Skeletal muscle tissue (tissue), 3 donors: ENCODE measurements at regions not wholly inside any gene's neighbourhood (a gene's known extent, or its start where the extent isn't known, plus 50 kb on each side); places are given as distances from the start of the nearest gene placed in this dataset.
"Not testable (repeated sequence)": the region's sequence is repeated elsewhere in the genome, so short reads cannot be mapped to it uniquely, and the experiment has no call there.

Experiments
- H3K27ac ChIP-seq: one replicate; pipeline ENCODE4 v1.7.0; 2013; ENCODE audit warnings: mild to moderate bottlenecking, low read depth, low read length, inconsistent platforms
- H3K27me3 ChIP-seq, 3 donors: one replicate each; pipeline ENCODE4 v1.7.0; 2013; ENCODE audit warnings: low read length in 3 of 3; ENCODE audit not compliant: control insufficient read depth in 3 of 3, insufficient read depth in 3 of 3
- H3K36me3 ChIP-seq, 3 donors: one replicate each; pipeline ENCODE4 v1.7.0; 2013; ENCODE audit warnings: low read length in 3 of 3; ENCODE audit not compliant: control insufficient read depth in 3 of 3, insufficient read depth in 3 of 3
- H3K4me1 ChIP-seq, 3 donors: one replicate each; pipeline ENCODE4 v1.7.0; 2013; ENCODE audit warnings: low read length in 3 of 3, mild to moderate bottlenecking in 3 of 3; ENCODE audit not compliant: control insufficient read depth in 3 of 3, insufficient read depth in 3 of 3
- H3K4me3 ChIP-seq, 3 donors: one replicate each; pipeline ENCODE4 v1.7.0; 2013; ENCODE audit warnings: low read length in 3 of 3
- H3K9ac ChIP-seq, 3 donors: one replicate each; pipeline ENCODE4 v1.7.0; 2013; ENCODE audit warnings: low read length in 3 of 3, mild to moderate bottlenecking in 3 of 3, moderate library complexity in 2 of 3, low read depth in 1 of 3
- H3K9me3 ChIP-seq, 3 donors: one replicate each; pipeline ENCODE4 v1.7.0; 2013; ENCODE audit warnings: low read length in 3 of 3; ENCODE audit not compliant: control insufficient read depth in 3 of 3
- donor health status: Osteomylitis.

DNA sequence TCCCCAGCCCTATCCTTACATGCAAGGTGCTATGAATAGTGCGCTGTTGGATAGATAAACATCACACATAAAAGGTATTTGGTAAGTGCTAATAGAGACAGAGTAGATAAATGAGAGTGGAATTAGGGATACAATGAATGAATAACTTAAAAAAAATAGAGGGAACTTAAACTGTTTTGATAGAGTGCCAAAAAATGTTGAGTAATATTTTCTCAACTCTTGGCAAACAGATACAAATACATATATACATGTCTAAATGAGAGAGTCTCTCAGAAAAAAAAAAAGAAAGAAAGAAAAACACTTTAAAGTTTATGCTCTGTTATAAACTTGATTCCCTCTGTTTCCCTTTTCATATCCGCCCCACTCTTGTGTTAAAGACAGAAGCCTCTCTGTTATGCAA lies 667.4 kb downstream of the ROBO2 start:
- Histone ChIP-seq H3K4me3 (no peak overlapping the region), H3K4me1 (no peaks in the 10 kb centered on the region), H3K27ac (no peak overlapping the region), H3K36me3 (no peaks in the 10 kb centered on the region), H3K27me3 (no peaks in the 10 kb centered on the region), H3K9ac (no peak overlapping the region), H3K9me3 (no peaks in the 10 kb centered on the region)

DNA sequence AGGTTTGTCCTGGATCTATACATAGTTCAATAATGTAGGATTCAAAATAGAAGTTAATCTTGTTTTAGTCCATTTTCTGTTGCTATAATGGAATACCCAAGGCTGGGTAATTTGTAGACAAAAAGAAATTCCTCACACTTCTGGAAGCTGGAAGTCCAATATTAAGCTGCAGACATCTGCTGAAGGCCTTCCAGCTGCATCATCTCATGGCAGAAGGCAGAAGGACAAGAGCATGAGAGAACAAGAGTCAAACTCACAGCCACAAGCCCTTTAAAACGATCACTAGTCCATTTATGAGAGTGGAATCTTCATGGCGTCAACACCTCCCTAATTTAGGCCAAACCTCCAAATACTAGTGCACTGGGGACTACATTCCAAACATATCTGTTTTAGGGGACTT lies 669.3 kb downstream of the ROBO2 start:
- Histone ChIP-seq H3K9me3 (no peaks in the 10 kb centered on the region), H3K27ac (no peak overlapping the region), H3K9ac (no peak overlapping the region), H3K36me3 (no peaks in the 10 kb centered on the region), H3K4me1 (no peaks in the 10 kb centered on the region), H3K27me3 (no peaks in the 10 kb centered on the region), H3K4me3 (no peak overlapping the region)

DNA sequence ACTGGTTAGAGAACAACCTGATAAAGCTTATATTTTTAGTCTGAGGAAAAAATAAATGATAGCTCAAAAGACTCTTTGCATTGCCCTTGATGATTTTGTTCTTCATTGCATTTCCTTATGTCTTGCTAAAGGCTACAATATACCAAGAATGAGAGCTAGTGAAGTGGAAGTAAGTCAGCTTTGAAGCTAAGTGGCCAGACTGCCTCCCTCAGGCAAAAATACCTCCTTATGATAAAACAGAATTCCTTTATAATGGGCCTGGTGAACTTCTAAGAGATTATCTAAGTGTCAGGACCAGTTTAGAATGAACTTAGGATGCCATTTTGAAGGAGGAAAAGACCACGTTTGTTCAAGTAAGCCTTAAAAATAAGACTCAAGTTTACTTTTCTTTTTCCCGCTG lies 678.4 kb downstream of the ROBO2 start:
- Histone ChIP-seq H3K27ac (no peak overlapping the region), H3K27me3 (no peaks in the 10 kb centered on the region), H3K9ac (no peak overlapping the region), H3K4me1 (no peaks in the 10 kb centered on the region), H3K9me3 (no peaks in the 10 kb centered on the region), H3K36me3 (no peaks in the 10 kb centered on the region), H3K4me3 (no peak overlapping the region)

DNA sequence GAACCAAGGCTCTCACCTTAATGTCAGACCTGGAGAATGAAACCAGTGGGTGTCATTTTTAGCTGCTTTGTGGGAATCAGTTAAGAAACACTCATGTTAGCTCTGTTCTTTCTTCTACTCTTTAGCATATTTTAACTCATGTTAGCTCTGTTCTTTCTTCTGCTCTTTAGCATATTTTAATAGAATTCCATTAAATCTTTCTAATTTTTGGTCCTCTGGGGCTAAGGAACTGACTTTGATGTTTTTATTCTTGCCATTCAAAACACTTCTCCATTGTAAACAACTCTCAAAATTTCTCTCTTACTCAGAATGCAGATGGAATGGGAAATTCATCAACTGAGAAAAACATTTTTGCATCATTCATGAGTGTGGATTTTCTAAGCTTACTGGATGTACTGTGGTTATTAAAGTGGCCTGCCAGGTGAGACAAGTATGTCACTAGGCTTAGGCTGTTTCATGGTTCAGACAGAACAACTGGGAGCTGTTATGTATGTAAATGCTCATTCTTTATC lies 680.6 kb downstream of the ROBO2 start:
- Histone ChIP-seq H3K4me3 (no peak overlapping the region), H3K27me3 (no peaks in the 10 kb centered on the region), H3K36me3 (no peaks in the 10 kb centered on the region), H3K9me3 (no peaks in the 10 kb centered on the region), H3K27ac (no peak overlapping the region), H3K4me1 (no peaks in the 10 kb centered on the region), H3K9ac (no peak overlapping the region)

DNA sequence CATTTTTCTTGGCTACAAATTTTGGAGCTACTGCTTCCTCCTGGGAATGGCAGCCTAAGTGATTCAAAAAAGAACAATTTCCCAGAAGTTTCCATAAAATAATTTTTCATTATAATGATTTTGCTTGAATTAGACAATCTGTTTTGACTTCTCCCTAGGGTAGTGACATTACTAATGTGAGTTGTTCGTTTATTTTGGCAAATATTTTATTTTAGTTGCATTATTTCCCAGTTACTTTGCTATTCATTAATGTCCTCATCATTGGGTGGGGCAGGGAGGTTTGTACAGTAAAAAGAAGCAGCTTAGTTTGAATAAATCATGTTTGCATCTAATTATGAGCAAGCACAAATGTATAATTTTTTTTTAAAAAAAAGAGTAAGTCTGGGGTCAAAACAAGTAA lies 686.6 kb downstream of the ROBO2 start:
- no peak overlapping the region for H3K27ac ChIP-seq
- H3K9ac ChIP-seq: no peak overlapping the region
- no peak overlapping the region for H3K4me3 ChIP-seq
- no peaks in the 10 kb centered on the region for H3K27me3 ChIP-seq
- no peaks in the 10 kb centered on the region for H3K36me3 ChIP-seq
- H3K9me3 ChIP-seq: no peaks in the 10 kb centered on the region
- H3K4me1 ChIP-seq: no peaks in the 10 kb centered on the region

DNA sequence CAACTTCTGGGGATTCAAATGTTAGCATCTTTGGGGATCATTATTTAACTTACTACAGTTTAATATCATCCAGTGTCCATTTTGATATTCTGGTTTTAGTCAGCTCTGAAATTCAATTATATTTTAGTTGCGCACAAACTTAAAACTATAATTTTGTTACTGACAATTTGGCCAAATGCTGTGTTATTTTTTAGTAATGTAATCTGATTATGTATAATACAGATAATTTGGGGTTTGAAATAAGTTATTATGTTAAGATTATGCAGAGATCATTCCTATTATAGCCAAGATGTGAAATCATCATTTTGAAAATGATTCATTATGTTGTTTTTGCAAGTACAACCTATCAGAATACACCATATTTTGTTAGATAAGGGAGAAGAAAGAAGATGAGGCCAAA lies 706.1 kb downstream of the ROBO2 start:
- H3K27ac ChIP-seq: no peak overlapping the region
- no peaks in the 10 kb centered on the region for H3K36me3 ChIP-seq
- no peaks in the 10 kb centered on the region for H3K9me3 ChIP-seq
- H3K4me1 ChIP-seq: no peaks in the 10 kb centered on the region
- no peaks in the 10 kb centered on the region for H3K27me3 ChIP-seq
- no peak overlapping the region for H3K4me3 ChIP-seq
- no peak overlapping the region for H3K9ac ChIP-seq

DNA sequence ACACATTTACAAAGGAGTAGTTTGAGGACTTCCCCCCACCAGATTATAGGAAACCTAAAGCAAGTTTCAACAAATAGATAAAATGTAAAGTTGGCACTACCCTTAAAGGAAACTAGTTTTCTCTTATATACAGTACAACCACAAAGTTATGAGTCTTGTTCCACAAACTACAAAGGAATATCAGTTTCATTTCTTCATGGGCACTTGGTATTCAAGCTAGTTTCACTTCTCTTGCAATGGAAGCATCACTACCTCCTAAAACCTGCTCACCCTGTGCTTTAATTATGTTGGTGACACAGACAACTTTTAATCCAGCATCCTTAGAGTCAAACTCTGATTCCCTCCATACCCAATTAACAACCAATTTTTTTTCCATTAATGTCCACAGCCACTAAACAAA lies 707.0 kb downstream of the ROBO2 start:
- Histone ChIP-seq H3K27me3 (no peaks in the 10 kb centered on the region), H3K9me3 (no peaks in the 10 kb centered on the region), H3K9ac (no peak overlapping the region), H3K36me3 (no peaks in the 10 kb centered on the region), H3K27ac (no peak overlapping the region), H3K4me1 (no peaks in the 10 kb centered on the region), H3K4me3 (no peak overlapping the region)

DNA sequence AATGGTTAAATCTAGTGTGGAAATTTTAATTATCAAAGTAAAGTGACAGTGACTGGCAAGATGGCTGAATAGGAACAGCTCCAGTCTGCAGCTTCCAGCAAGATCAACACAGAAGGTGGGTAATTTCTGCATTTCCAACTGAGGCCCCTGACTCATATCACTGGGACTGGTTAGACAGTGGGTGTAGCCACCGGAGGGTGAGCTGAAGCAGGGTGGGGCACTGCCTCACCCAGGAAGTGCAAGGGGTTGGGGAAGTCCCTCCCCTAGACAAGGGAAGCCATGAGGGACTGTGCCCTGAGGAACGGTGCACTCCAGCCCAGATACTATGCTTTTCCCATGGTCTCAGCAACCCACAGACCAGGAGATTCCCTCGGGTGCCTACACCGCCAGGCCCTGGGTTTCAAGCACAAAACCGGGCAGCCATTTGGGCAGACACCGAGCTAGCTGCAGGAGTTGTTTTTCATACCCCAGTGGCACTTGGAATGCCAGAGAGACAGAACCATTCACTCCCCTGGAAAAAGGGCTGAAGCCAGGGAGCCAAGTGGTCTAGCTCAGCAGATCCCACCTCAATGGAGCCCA lies 716.6 kb downstream of the ROBO2 start:
- H3K27ac ChIP-seq, H3K36me3 ChIP-seq, H3K4me1 ChIP-seq, H3K4me3 ChIP-seq, H3K9me3 ChIP-seq, H3K27me3 ChIP-seq, H3K9ac ChIP-seq: not testable (repeated sequence)

DNA sequence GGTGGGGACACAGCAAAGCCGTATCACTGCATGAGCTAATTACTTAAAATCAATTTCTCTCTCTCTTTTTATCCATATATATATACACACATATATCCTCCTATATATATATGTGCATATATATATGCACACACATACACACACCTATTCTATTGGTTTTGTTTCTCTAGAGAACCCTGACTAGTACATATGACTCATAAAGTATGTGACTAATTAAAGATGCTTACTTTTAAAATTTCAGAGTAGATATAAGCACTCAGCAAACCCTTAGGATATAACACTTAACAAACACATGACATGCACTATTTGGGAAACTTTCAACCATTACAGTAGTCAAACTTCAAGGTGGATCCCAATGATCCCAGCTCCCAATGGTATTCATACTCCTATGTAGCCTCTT lies 732.6 kb downstream of the ROBO2 start:
- Histone ChIP-seq H3K27me3 (no peaks in the 10 kb centered on the region), H3K9me3 (no peaks in the 10 kb centered on the region), H3K4me3 (no peak overlapping the region), H3K9ac (no peak overlapping the region), H3K36me3 (no peaks in the 10 kb centered on the region), H3K4me1 (no peaks in the 10 kb centered on the region), H3K27ac (no peak overlapping the region)

DNA sequence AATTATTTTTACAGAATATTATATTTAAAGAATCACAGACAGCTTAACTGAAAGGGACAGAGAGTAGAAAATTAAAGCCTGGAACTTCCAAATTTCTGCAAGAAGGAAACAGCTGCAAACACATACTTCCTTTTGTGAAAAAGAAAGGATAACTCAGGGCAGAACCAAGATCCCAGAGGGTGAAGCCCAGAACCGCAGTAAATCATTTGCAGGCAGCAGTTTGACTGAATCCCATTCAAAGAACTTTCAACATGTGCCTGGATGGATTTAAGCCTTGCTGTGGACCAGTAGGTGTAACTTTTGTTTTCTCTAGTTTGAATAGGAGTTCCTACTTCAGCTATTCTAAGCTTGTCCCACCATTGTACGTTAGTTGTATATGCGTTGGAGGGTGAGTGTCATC lies 733.2 kb downstream of the ROBO2 start:
- Histone ChIP-seq H3K27ac (no peak overlapping the region), H3K4me1 (no peaks in the 10 kb centered on the region), H3K36me3 (no peaks in the 10 kb centered on the region), H3K9ac (no peak overlapping the region), H3K27me3 (no peaks in the 10 kb centered on the region), H3K9me3 (no peaks in the 10 kb centered on the region), H3K4me3 (no peak overlapping the region)
